A549 (cell line): ENCODE measurements at regions not wholly inside any gene's neighbourhood (a gene's known extent, or its start where the extent isn't known, plus 50 kb on each side); places are given as distances from the start of the nearest gene placed in this dataset.

ENCODE experiments used
- ATAC-seq, 2 experiments: fragments of 200-7000 bp in 1 of 2; fragments of >200 bp in 1 of 2; cut with Nextera tagmentation in 1 of 2; cut with Tn5 transposase in 1 of 2; 3 replicates each; pipeline versions ENCODE4 v1.8.0 to v1.9.1; 2018 to 2020; ENCODE audit warnings: mild to moderate bottlenecking in 1 of 2, moderate library complexity in 1 of 2
- CTCF ChIA-PET: fragments of 300-600 bp; sonication (Branson Sonifier 250); formaldehyde crosslinking; extraction: SDS; loops from one replicate; lab custom pipeline; 2021; ENCODE audit warnings: antibody characterized with exemption, inconsistent platforms; lab: Yijun Ruan, JAX
- POLR2A ChIA-PET: fragments of 350-600 bp; formaldehyde crosslinking; extraction: SDS; loops from one replicate; lab custom pipeline; 2021; ENCODE audit warnings: antibody characterized with exemption, inconsistent platforms; lab: Yijun Ruan, JAX
- DNase-seq, 2 experiments: peaks; one replicate each; pipeline versions ENCODE4 v3.0.0 to v3.0.0-alpha.2; 2011 to 2016; ENCODE audit warnings: low read depth in 1 of 2, low spot score in 1 of 2
- FAIRE-seq: peaks from 2 replicates; lab custom pipeline; 2011; peaks lifted over from hg19 to GRCh38; lab: Jason Lieb, UNC
- H3K27ac ChIP-seq, 2 experiments: fragments of >200 bp; sonication (Bioruptor Twin); formaldehyde crosslinking; 3 replicates each; pipeline ENCODE4 v1.5.1; 2016 to 2017
- H3K4me1 ChIP-seq: fragments of >200 bp; sonication (Bioruptor Twin); formaldehyde crosslinking; 3 replicates; pipeline ENCODE4 v1.6.1; 2016
- H3K4me2 ChIP-seq: fragments of >200 bp; sonication (Bioruptor Twin); formaldehyde crosslinking; 3 replicates; pipeline ENCODE4 v1.6.1; 2016
- H3K4me3 ChIP-seq: fragments of >200 bp; sonication (Bioruptor Twin); formaldehyde crosslinking; 3 replicates; pipeline ENCODE4 v1.5.1; 2016
- H3K9me3 ChIP-seq: fragments of >200 bp; sonication (Bioruptor Twin); formaldehyde crosslinking; 3 replicates; pipeline ENCODE4 v1.6.1; 2016
- ATOH8 ChIP-seq: fragments of 250-450 bp; sonication (Bioruptor Pico); IDR thresholded peaks from 2 replicates; pipeline ENCODE4 v1.5.0; 2020; ENCODE audit warnings: low read depth, mild to moderate bottlenecking, moderate library complexity
- CBX8 ChIP-seq: fragments of 200-600 bp; sonication (generic); IDR thresholded peaks from 2 replicates; pipeline ENCODE4 v1.6.1; 2016
- CEBPB ChIP-seq, 2 experiments: fragments of >200 bp in 1 of 2; sonication (Bioruptor Twin) in 1 of 2; formaldehyde crosslinking in 1 of 2; IDR thresholded peaks; 2 replicates each; pipeline ENCODE4 v1.6.1; 2012 to 2016
- E2F6 ChIP-seq: IDR thresholded peaks from 2 replicates; pipeline ENCODE4 v1.6.1; 2012; ENCODE audit warnings: low read depth, borderline replicate concordance
- EHMT2 ChIP-seq: fragments of 200-600 bp; sonication (generic); IDR thresholded peaks from 2 replicates; pipeline ENCODE4 v1.6.1; 2016; ENCODE audit warnings: antibody characterized with exemption, low read depth, mild to moderate bottlenecking, moderate library complexity
- ELK1 ChIP-seq: fragments of 150-350 bp; IDR thresholded peaks from 2 replicates; pipeline ENCODE4 v1.6.1; 2014; ENCODE audit warnings: low read depth, mild to moderate bottlenecking, low read length
- EP300 ChIP-seq, 2 experiments: fragments of >200 bp; sonication (Bioruptor Twin); formaldehyde crosslinking; IDR thresholded peaks; 2 replicates in 1 of 2; 3 replicates in 1 of 2; pipeline ENCODE4 v1.6.1; 2016 to 2017
- FOSB ChIP-seq: fragments of 250-450 bp; sonication (Bioruptor Pico); IDR thresholded peaks from 2 replicates; pipeline ENCODE4 v1.5.0; 2020; ENCODE audit warnings: mild to moderate bottlenecking, moderate library complexity
- FOXS1 ChIP-seq: fragments of 250-450 bp; sonication (Bioruptor Pico); IDR thresholded peaks from 2 replicates; pipeline ENCODE4 v1.5.0; 2020; ENCODE audit warnings: mild to moderate bottlenecking, moderate library complexity
- GATA3 ChIP-seq: IDR thresholded peaks from 2 replicates; pipeline ENCODE4 v1.6.1; 2012; ENCODE audit warnings: borderline replicate concordance
- HES2 ChIP-seq: fragments of >200 bp; sonication (Bioruptor Twin); formaldehyde crosslinking; IDR thresholded peaks from 2 replicates; pipeline ENCODE4 v1.6.1; 2016
- HEYL ChIP-seq: fragments of 250-450 bp; sonication (Bioruptor Pico); IDR thresholded peaks from 2 replicates; pipeline ENCODE4 v1.8.0; 2021; ENCODE audit warnings: mild to moderate bottlenecking, moderate library complexity
- HOXB13 ChIP-seq: fragments of 250-450 bp; sonication (Bioruptor Pico); IDR thresholded peaks from 2 replicates; pipeline ENCODE4 v1.5.0; 2020; ENCODE audit warnings: low read depth, mild to moderate bottlenecking, moderate library complexity
- HOXB5 ChIP-seq: fragments of 250-450 bp; sonication (Bioruptor Pico); IDR thresholded peaks from 2 replicates; pipeline ENCODE4 v1.5.0; 2020; ENCODE audit warnings: mild to moderate bottlenecking, moderate library complexity
- KDM1A ChIP-seq: fragments of 200-600 bp; sonication (generic); IDR thresholded peaks from 2 replicates; pipeline ENCODE4 v1.6.1; 2016; ENCODE audit warnings: low read depth, mild to moderate bottlenecking
- KDM5A ChIP-seq: fragments of 200-600 bp; sonication (generic); IDR thresholded peaks from 2 replicates; pipeline ENCODE4 v1.6.1; 2016; ENCODE audit warnings: antibody characterized with exemption, mild to moderate bottlenecking
- MYC ChIP-seq: IDR thresholded peaks from 2 replicates; pipeline ENCODE4 v1.6.1; 2012; ENCODE audit warnings: mild to moderate bottlenecking, inconsistent platforms, low read length, improper control_type of control experiment, borderline replicate concordance
- NR3C1 ChIP-seq: fragments of >200 bp; sonication (Bioruptor Twin); formaldehyde crosslinking; IDR thresholded peaks from 3 replicates; pipeline ENCODE4 v1.6.1; 2017
- PBX3 ChIP-seq: IDR thresholded peaks from 2 replicates; pipeline ENCODE4 v1.6.1; 2012
- POLR2A ChIP-seq: IDR thresholded peaks from 2 replicates; pipeline ENCODE4 v1.6.1; 2012; ENCODE audit warnings: mild to moderate bottlenecking, low read length
- RARB ChIP-seq: fragments of 250-450 bp; sonication (Bioruptor Pico); IDR thresholded peaks from 2 replicates; pipeline ENCODE4 v1.8.0; 2021; ENCODE audit warnings: mild to moderate bottlenecking, moderate library complexity
- RCOR1 ChIP-seq: fragments of 150-350 bp; IDR thresholded peaks from 2 replicates; pipeline ENCODE4 v1.6.1; 2014; ENCODE audit warnings: antibody characterized with exemption, low read length, low read depth
- REST ChIP-seq: fragments of 200-600 bp; sonication (generic); IDR thresholded peaks from 2 replicates; pipeline ENCODE4 v1.6.1; 2016; ENCODE audit warnings: antibody characterized with exemption, mild to moderate bottlenecking, moderate library complexity
- RNF2 ChIP-seq: fragments of 200-600 bp; sonication (generic); IDR thresholded peaks from 2 replicates; pipeline ENCODE4 v1.6.1; 2016; ENCODE audit warnings: low read depth, mild to moderate bottlenecking, antibody characterized with exemption, moderate library complexity, borderline replicate concordance
- SMC3 ChIP-seq: fragments of >200 bp; sonication (Bioruptor Twin); formaldehyde crosslinking; IDR thresholded peaks from 3 replicates; pipeline ENCODE4 v1.6.1; 2018; ENCODE audit warnings: inconsistent platforms
- ZNF302 ChIP-seq: fragments of 250-450 bp; sonication (Bioruptor Pico); IDR thresholded peaks from 2 replicates; pipeline ENCODE4 v1.9.0; 2021; ENCODE audit warnings: inconsistent platforms, mild to moderate bottlenecking, moderate library complexity
- WGBS: methylation state at CpG from one replicate; pipeline ENCODE4 v1.1.6; 2017; ENCODE audit errors: missing lambda C conversion rate; 5-methylcytosine and 5-hydroxymethylcytosine counted together

- TF ChIP-seq HEYL (CRISPR knock-in tag): no peak
Observed at GRCh38 chr3:26838026-26838425, 215.5 kb downstream of the LRRC3B start (continued).

GRCh38 chr3:26839001-26839400 is 216.4 kb downstream of the LRRC3B start:
- H3K27ac ChIP-seq: no peak overlapping the region
- H3K4me1 ChIP-seq: no peaks in the 10 kb centered on the region
- no peak for FAIRE-seq
- no peak overlapping the region for H3K4me2 ChIP-seq
- no peak for ATAC-seq
- 72% methylated on average over 1 of the region's 1 CpG for WGBS
- ChIA-PET CTCF (no interaction called here), POLR2A (no interaction called here)
- DNase-seq: no peak
- no peak overlapping the region for H3K4me3 ChIP-seq
- no peak for TF ChIP-seq FOSB (CRISPR knock-in tag)
- no peak for TF ChIP-seq MYC
- no peak for TF ChIP-seq ZNF302
- TF ChIP-seq E2F6: no peak
- no peak for TF ChIP-seq CBX8
- no peak for TF ChIP-seq EHMT2
- no peak for TF ChIP-seq RCOR1
- no peak for TF ChIP-seq FOXS1
- TF ChIP-seq POLR2A: no peak
- no peak for TF ChIP-seq KDM5A
- no peak for TF ChIP-seq RARB (CRISPR knock-in tag)
- no peak for TF ChIP-seq HOXB13 (CRISPR knock-in tag)
- no peak for TF ChIP-seq REST
- no peak for TF ChIP-seq EP300 (IDR thresholded peaks at IDR 0.05)
- no peak for TF ChIP-seq KDM1A
- no peak for TF ChIP-seq ATOH8 (CRISPR knock-in tag)
- TF ChIP-seq SMC3: no peak
- TF ChIP-seq, all 56 proteins: peak for 0
- H3K9me3 ChIP-seq: no peaks in the 10 kb centered on the region

GRCh38 chr3:26840272-26840870 is 217.8 kb downstream of the LRRC3B start:
- ChIA-PET CTCF (no interaction called here), POLR2A (no interaction called here)
- no peaks in the 10 kb centered on the region for H3K9me3 ChIP-seq
- no peak overlapping the region for H3K4me2 ChIP-seq
- no peak overlapping the region for H3K27ac ChIP-seq
- FAIRE-seq: no peak
- H3K4me1 ChIP-seq: no peaks in the 10 kb centered on the region
- TF ChIP-seq ELK1 (no peak), RCOR1 (no peak), CEBPB (IDR thresholded peaks at IDR 0.05) (no peak), GATA3 (no peak), NR3C1 (no peak), PBX3 (no peak), RNF2 (no peak), FOXS1 (no peak), HES2 (no peak), HOXB5 (CRISPR knock-in tag) (no peak)
- WGBS: 0% methylated on average over 1 of the region's 1 CpG
- no peak for ATAC-seq
- no peak for DNase-seq
- H3K4me3 ChIP-seq: no peak overlapping the region
